ENCODE measurements at regions not wholly inside any gene's neighbourhood (a gene's known extent, or its start where the extent isn't known, plus 50 kb on each side); places are given as distances from the start of the nearest gene placed in this dataset.

- TF ChIP-seq, protein P1, sequence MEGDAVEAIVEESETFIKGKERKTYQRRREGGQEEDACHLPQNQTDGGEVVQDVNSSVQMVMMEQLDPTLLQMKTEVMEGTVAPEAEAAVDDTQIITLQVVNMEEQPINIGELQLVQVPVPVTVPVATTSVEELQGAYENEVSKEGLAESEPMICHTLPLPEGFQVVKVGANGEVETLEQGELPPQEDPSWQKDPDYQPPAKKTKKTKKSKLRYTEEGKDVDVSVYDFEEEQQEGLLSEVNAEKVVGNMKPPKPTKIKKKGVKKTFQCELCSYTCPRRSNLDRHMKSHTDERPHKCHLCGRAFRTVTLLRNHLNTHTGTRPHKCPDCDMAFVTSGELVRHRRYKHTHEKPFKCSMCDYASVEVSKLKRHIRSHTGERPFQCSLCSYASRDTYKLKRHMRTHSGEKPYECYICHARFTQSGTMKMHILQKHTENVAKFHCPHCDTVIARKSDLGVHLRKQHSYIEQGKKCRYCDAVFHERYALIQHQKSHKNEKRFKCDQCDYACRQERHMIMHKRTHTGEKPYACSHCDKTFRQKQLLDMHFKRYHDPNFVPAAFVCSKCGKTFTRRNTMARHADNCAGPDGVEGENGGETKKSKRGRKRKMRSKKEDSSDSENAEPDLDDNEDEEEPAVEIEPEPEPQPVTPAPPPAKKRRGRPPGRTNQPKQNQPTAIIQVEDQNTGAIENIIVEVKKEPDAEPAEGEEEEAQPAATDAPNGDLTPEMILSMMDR (conservative IDR thresholded peaks at IDR 0.05 in 1 of 2, IDR thresholded peaks at IDR 0.05 in 1 of 2; ENCODE audit: low read depth in 1 of 2, low read length in 2 of 2): no peak
- no peak for TF ChIP-seq EZH2 (IDR thresholded peaks at IDR 0.05; ENCODE audit: low read length, missing control alignments)
Observed at GRCh38 chr2:235149240-235149659, 197.4 kb downstream of the SH3BP4 start.

All from fibroblast of lung (primary cell).